ENCODE measurements at regions not wholly inside any gene's neighbourhood (a gene's known extent, or its start where the extent isn't known, plus 50 kb on each side); places are given as distances from the start of the nearest gene placed in this dataset.
"Not testable (repeated sequence)": the region's sequence is repeated elsewhere in the genome, so short reads cannot be mapped to it uniquely, and the experiment has no call there.

DNA sequence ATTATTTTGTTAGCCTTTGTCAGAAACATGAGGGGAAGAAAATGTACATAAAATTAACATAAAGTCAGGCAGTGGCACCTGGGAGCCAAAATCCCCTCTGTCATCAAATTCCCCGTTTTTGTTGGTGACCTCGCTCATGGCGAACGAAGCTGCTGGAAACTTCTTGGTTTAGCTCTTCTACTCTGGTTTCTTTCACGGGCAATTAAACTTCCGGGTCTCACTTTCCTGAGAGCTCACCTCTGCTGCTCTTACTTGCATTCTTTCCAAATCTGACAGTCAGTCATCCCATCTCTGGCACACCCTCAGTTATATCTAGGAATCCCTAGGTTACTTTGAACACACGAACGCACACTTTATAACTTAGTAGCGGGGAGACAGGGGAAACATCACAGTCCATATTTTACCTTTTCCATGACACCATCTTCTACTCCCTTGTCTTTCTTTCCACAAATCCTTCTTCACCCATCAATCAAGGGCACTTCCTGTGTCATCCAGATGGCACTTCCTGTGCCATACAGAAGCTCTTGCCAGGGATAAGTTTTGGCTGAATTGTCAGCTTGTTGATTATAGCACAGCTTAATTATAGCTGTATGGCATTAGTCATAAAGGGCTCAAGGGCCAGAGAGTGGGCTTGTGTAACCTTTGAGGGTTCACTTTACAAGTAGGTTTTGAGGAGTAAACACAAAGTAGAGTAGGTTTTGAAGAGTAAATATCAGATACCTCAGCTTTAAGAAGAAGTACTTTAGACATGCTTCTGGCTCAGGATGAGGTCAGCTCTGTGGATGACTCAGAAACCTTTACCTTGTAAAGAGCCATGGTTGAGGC, 105.1 kb downstream of the GATA3 start:
- Histone ChIP-seq H3K9me3 (peaks cover 0 to 2% of the 10 kb centered on the region in 2 donors), H3K4me1 (no peaks in the 10 kb centered on the region), H3K27ac (no peak overlapping the region), H3K4me3 (no peak overlapping the region), H3K27me3 (peaks cover 0 to 11% of the 10 kb centered on the region in 2 donors), H3K36me3 (no peaks in the 10 kb centered on the region)
- ATAC-seq = peak; percentile 91
- DNase-seq = no peak
- TF ChIP-seq, protein P1, sequence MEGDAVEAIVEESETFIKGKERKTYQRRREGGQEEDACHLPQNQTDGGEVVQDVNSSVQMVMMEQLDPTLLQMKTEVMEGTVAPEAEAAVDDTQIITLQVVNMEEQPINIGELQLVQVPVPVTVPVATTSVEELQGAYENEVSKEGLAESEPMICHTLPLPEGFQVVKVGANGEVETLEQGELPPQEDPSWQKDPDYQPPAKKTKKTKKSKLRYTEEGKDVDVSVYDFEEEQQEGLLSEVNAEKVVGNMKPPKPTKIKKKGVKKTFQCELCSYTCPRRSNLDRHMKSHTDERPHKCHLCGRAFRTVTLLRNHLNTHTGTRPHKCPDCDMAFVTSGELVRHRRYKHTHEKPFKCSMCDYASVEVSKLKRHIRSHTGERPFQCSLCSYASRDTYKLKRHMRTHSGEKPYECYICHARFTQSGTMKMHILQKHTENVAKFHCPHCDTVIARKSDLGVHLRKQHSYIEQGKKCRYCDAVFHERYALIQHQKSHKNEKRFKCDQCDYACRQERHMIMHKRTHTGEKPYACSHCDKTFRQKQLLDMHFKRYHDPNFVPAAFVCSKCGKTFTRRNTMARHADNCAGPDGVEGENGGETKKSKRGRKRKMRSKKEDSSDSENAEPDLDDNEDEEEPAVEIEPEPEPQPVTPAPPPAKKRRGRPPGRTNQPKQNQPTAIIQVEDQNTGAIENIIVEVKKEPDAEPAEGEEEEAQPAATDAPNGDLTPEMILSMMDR (IDR thresholded peaks at IDR 0.05) = no peak
- intact Hi-C loops (cut with DNase I) = no loop called here

DNA sequence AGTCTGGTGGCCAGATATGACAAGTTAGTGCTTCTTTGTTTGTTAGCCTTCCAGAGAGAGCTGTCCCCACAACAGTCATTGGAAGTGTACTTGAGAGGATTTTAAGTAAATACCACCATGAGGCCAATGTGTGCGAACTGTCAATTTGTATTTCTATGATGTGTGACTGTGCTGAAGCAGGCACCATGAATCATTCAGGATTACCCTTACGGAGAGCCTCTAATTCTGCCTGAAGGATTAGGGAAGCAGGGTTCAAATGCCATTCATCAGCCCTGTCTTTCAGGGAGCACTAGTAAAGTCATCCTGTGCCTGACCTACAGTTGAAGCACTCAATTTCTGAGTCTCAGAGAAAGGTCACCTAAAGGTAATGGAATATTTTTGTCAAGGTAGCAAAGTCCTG, 109.3 kb downstream of the GATA3 start:
- Histone ChIP-seq H3K27me3 (no peaks in the 10 kb centered on the region), H3K36me3 (no peaks in the 10 kb centered on the region), H3K4me1 (no peaks in the 10 kb centered on the region), H3K4me3 (no peak overlapping the region), H3K27ac (no peak overlapping the region), H3K9me3 (peaks cover 0 to 21% of the 10 kb centered on the region in 2 donors)
- intact Hi-C loops (cut with DNase I) = no loop called here
- TF ChIP-seq, protein P1 (IDR thresholded peaks at IDR 0.05) = no peak
- ATAC-seq (no peak), DNase-seq (no peak)

- H3K27me3 ChIP-seq; H3K4me3 ChIP-seq; intact Hi-C loops (cut with DNase I); H3K4me1 ChIP-seq; ATAC-seq; H3K27ac ChIP-seq; H3K36me3 ChIP-seq; DNase-seq: not testable (repeated sequence)
- peaks cover 0 to 29% of the 10 kb centered on the region in 2 donors for H3K9me3 ChIP-seq
Measured at GRCh38 chr10:8164640-8165039, 110.2 kb downstream of the GATA3 start.

- no peak overlapping the region for H3K4me3 ChIP-seq
- TF ChIP-seq, protein P1 (IDR thresholded peaks at IDR 0.05) = no peak
- DNase-seq = no peak
- intact Hi-C loops (cut with DNase I) = no loop called here
- no peak for ATAC-seq
- no peaks in the 10 kb centered on the region for H3K27me3 ChIP-seq
- peaks cover 0 to 29% of the 10 kb centered on the region in 2 donors for H3K9me3 ChIP-seq
- H3K4me1 ChIP-seq = no peaks in the 10 kb centered on the region
- no peak overlapping the region for H3K27ac ChIP-seq
- no peaks in the 10 kb centered on the region for H3K36me3 ChIP-seq
Measured at GRCh38 chr10:8168836-8169235, 114.3 kb downstream of the GATA3 start.

- Histone ChIP-seq H3K4me3 (no peak overlapping the region), H3K27ac (no peak overlapping the region), H3K4me1 (no peaks in the 10 kb centered on the region), H3K9me3 (peaks cover 0 to 23% of the 10 kb centered on the region in 2 donors), H3K36me3 (no peaks in the 10 kb centered on the region), H3K27me3 (no peaks in the 10 kb centered on the region)
- no peak for DNase-seq
- intact Hi-C loops (cut with DNase I) = no loop called here
- TF ChIP-seq, protein P1 (IDR thresholded peaks at IDR 0.05) = no peak
- ATAC-seq = no peak
Measured at GRCh38 chr10:8171008-8171407, 116.5 kb downstream of the GATA3 start.
